IMR-90 (cell line): ENCODE measurements at regions not wholly inside any gene's neighbourhood (a gene's known extent, or its start where the extent isn't known, plus 50 kb on each side); places are given as distances from the start of the nearest gene placed in this dataset.

Experiments used
- ATAC-seq: fragments of 200-7000 bp; cut with Tn5 transposase; 2 replicates; pipeline ENCODE4 v1.9.1; 2020; ENCODE audit warnings: low read depth, mild to moderate bottlenecking, moderate library complexity
- BruUV-seq: library from RNA; stranded (reverse); fragments of 400-500 nt; replicated peaks from 2 replicates; lab custom pipeline; 2021; lab: Mats Ljungman, UMichigan
- CTCF ChIA-PET: fragments of 300-600 bp; formaldehyde crosslinking; extraction: SDS; loops from one replicate; lab custom pipeline; 2021; ENCODE audit warnings: antibody characterized with exemption; lab: Yijun Ruan, JAX
- POLR2A ChIA-PET: fragments of 300-600 bp; sonication (Branson Sonifier 250); formaldehyde crosslinking; loops from one replicate; lab custom pipeline; 2022; ENCODE audit warnings: antibody characterized with exemption; ENCODE audit not compliant: unreplicated experiment; lab: Charles Lee
- DNase-seq: peaks from one replicate; pipeline ENCODE4 v3.0.0; 2013
- H2AFZ ChIP-seq: replicated peaks from 2 replicates; pipeline ENCODE3; 2013; ENCODE audit warnings: low read length, mild to moderate bottlenecking; ENCODE audit not compliant: poor library complexity
- H2AK5ac ChIP-seq: 2 replicates; pipeline ENCODE4 v1.6.1; 2013; ENCODE audit warnings: low read depth, low read length, inconsistent platforms
- H2AK9ac ChIP-seq: replicated peaks from 2 replicates; pipeline ENCODE3; 2013; ENCODE audit warnings: mild to moderate bottlenecking, low read depth, low read length, moderate library complexity; ENCODE audit not compliant: poor library complexity
- H2BK120ac ChIP-seq: 2 replicates; pipeline ENCODE4 v1.6.1; 2013; ENCODE audit warnings: low read depth, low read length, inconsistent platforms
- H2BK15ac ChIP-seq: 3 replicates; pipeline ENCODE4 v1.6.1; 2013; ENCODE audit warnings: low read depth, low read length, inconsistent platforms
- H2BK20ac ChIP-seq: 2 replicates; pipeline ENCODE4 v1.6.1; 2013; ENCODE audit warnings: low read depth, mild to moderate bottlenecking, inconsistent platforms, low read length, moderate library complexity
- H2BK5ac ChIP-seq: 2 replicates; pipeline ENCODE4 v1.6.1; 2013; ENCODE audit warnings: mild to moderate bottlenecking, low read depth, low read length, inconsistent platforms; ENCODE audit not compliant: poor library complexity, severe bottlenecking
- H3K14ac ChIP-seq: replicated peaks from 2 replicates; pipeline ENCODE4 v1.6.1; 2013; ENCODE audit warnings: low read depth, low read length, inconsistent platforms
- H3K18ac ChIP-seq: 2 replicates; pipeline ENCODE4 v1.6.1; 2013; ENCODE audit warnings: low read depth, low read length, control low read depth
- H3K23ac ChIP-seq: 2 replicates; pipeline ENCODE4 v1.6.1; 2013; ENCODE audit warnings: low read depth, low read length, inconsistent platforms
- H3K27ac ChIP-seq: 2 replicates; pipeline ENCODE4 v1.5.1; 2013; ENCODE audit warnings: mild to moderate bottlenecking, control low read depth, low read length; ENCODE audit not compliant: insufficient read depth
- H3K27me3 ChIP-seq: 2 replicates; pipeline ENCODE4 v1.6.1; 2013; ENCODE audit warnings: low read length; ENCODE audit not compliant: control insufficient read depth, insufficient read depth
- H3K36me3 ChIP-seq: 2 replicates; pipeline ENCODE4 v1.6.1; 2013; ENCODE audit warnings: low read length, mixed read lengths; ENCODE audit not compliant: control insufficient read depth, insufficient read depth
- H3K4ac ChIP-seq: 2 replicates; pipeline ENCODE4 v1.6.1; 2013; ENCODE audit warnings: low read depth, low read length, inconsistent platforms
- H3K4me1 ChIP-seq: 2 replicates; pipeline ENCODE4 v1.6.1; 2013; ENCODE audit warnings: low read length, mixed read lengths; ENCODE audit not compliant: control insufficient read depth, insufficient read depth
- H3K4me2 ChIP-seq: 2 replicates; pipeline ENCODE4 v1.6.1; 2013; ENCODE audit warnings: low read depth, mild to moderate bottlenecking, control low read depth, low read length, moderate library complexity
- H3K4me3 ChIP-seq: 2 replicates; pipeline ENCODE4 v1.5.1; 2013; ENCODE audit warnings: low read depth, mild to moderate bottlenecking, control low read depth, low read length, moderate library complexity; ENCODE audit not compliant: insufficient read depth
- H3K56ac ChIP-seq: 2 replicates; pipeline ENCODE4 v1.6.1; 2013; ENCODE audit warnings: low read length, inconsistent platforms; ENCODE audit not compliant: insufficient read depth; ENCODE audit errors: extremely low read depth
- H3K79me1 ChIP-seq, 2 experiments: 2 replicates each; pipeline ENCODE4 v1.6.1; 2013; ENCODE audit warnings: low read length in 2 of 2, inconsistent platforms in 1 of 2, low read depth in 1 of 2
- H3K9ac ChIP-seq: 2 replicates; pipeline ENCODE4 v1.6.1; 2013; ENCODE audit warnings: low read depth, low read length, control low read depth
- H3K9me1 ChIP-seq: 2 replicates; pipeline ENCODE4 v1.6.1; 2013; ENCODE audit warnings: low read length, inconsistent platforms; ENCODE audit not compliant: insufficient read depth
- H3K9me3 ChIP-seq: 2 replicates; pipeline ENCODE4 v1.6.1; 2013; ENCODE audit warnings: low read length; ENCODE audit not compliant: control insufficient read depth, insufficient read depth
- H4K20me1 ChIP-seq: 2 replicates; pipeline ENCODE4 v1.6.1; 2013; ENCODE audit warnings: low read length, inconsistent platforms; ENCODE audit not compliant: insufficient read depth
- H4K5ac ChIP-seq: 2 replicates; pipeline ENCODE4 v1.6.1; 2013; ENCODE audit warnings: mild to moderate bottlenecking, low read depth, low read length, control low read depth
- H4K8ac ChIP-seq, 2 experiments: 2 replicates each; pipeline ENCODE4 v1.6.1; 2013; ENCODE audit warnings: low read depth in 2 of 2, low read length in 2 of 2, control low read depth in 1 of 2, inconsistent platforms in 1 of 2
- H4K91ac ChIP-seq: 2 replicates; pipeline ENCODE4 v1.6.1; 2013; ENCODE audit warnings: low read depth, low read length, inconsistent platforms; ENCODE audit not compliant: insufficient read depth
- CHD1 ChIP-seq: IDR thresholded peaks from 2 replicates; pipeline ENCODE4 v1.6.1; 2012; ENCODE audit warnings: low read depth, low read length, improper control_type of control experiment
- ELK1 ChIP-seq: fragments of 150-350 bp; IDR thresholded peaks from 2 replicates; pipeline ENCODE4 v1.6.1; 2016; ENCODE audit warnings: low read depth, mild to moderate bottlenecking, low read length, moderate library complexity, borderline replicate concordance
- FOS ChIP-seq: fragments of 150-350 bp; IDR thresholded peaks from 2 replicates; pipeline ENCODE4 v1.6.1; 2016; ENCODE audit warnings: low read depth, low read length
- NFE2L2 ChIP-seq: fragments of 150-350 bp; IDR thresholded peaks from 2 replicates; pipeline ENCODE4 v1.6.1; 2016; ENCODE audit warnings: low read depth, mild to moderate bottlenecking, low read length
- RAD21 ChIP-seq: IDR thresholded peaks from 2 replicates; pipeline ENCODE4 v1.6.1; 2012; ENCODE audit warnings: low read length, improper control_type of control experiment
- RCOR1 ChIP-seq: IDR thresholded peaks from 2 replicates; pipeline ENCODE4 v1.6.1; 2012; ENCODE audit warnings: mild to moderate bottlenecking, low read length, improper control_type of control experiment; ENCODE audit not compliant: insufficient replicate concordance
- WGBS, 2 experiments: methylation state at CpG; one replicate each; pipeline versions ENCODE4 v1.1.5 to v1.1.7; 2013; ENCODE audit warnings: missing lambda C conversion rate in 2 of 2; ENCODE audit not compliant: insufficient read length in 1 of 2; ENCODE audit errors: extremely low coverage in 2 of 2; 5-methylcytosine and 5-hydroxymethylcytosine counted together
- dilution Hi-C: fragments of 300-500 bp; cut with HindIII; formaldehyde crosslinking; loops from one replicate; pipeline ENCODE4 v1.14.3; 2018; ENCODE audit warnings: low sequenced_read_pairs; ENCODE audit not compliant: unreplicated experiment
- in situ Hi-C: fragments of 300-500 bp; cut with MboI; formaldehyde crosslinking; loops from 3 replicates; pipeline ENCODE4 v1.14.3; 2019; ENCODE audit warnings: low sequenced_read_pairs, inconsistent platforms, mixed read lengths
- intact Hi-C: fragments of 100-400 bp; cut with micrococcal nuclease; formaldehyde crosslinking; loops from 2 replicates; pipeline ENCODE4 v1.10.0; 2022

DNA sequence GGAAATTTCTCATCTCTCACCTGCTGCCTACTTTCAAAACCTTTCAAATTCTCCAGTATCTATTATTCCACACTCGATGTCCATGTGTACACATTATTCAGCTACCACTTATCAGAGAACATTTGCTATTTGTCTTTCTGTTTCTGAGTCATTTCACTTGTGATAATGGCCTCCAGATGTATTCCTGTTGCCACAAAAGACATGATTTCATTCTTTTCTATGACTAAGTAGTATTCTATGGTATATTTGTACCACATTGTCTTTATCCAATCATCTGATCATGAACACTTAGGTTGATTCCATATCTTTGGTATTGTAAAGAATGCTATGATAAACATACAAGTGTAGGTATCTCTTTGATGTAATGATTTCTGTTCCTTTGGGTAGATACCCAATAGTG, 310.1 kb upstream of the SPOCK3 start:
- Histone ChIP-seq H3K4me2 (no peak overlapping the region), H3K9me3 (no peaks in the 10 kb centered on the region), H3K27me3 (no peaks in the 10 kb centered on the region), H3K56ac (no peak overlapping the region), H3K36me3 (no peaks in the 10 kb centered on the region), H3K9ac (no peak overlapping the region), H3K4me1 (no peaks in the 10 kb centered on the region), H3K4me3 (no peak overlapping the region), H4K20me1 (no peaks in the 10 kb centered on the region), H4K8ac (no peak overlapping the region), H2BK5ac (no peak overlapping the region), H2BK20ac (no peak overlapping the region), H3K18ac (no peak overlapping the region), H3K4ac (no peak overlapping the region), H2BK15ac (no peak overlapping the region), H3K14ac (no peak overlapping the region), H4K91ac (no peak overlapping the region), H4K5ac (no peak overlapping the region), H2BK120ac (no peak overlapping the region), H2AK9ac (no peak overlapping the region), H3K79me1 (no peaks in the 10 kb centered on the region), H3K27ac (no peak overlapping the region), H3K23ac (no peak overlapping the region), H2AK5ac (no peak overlapping the region), H3K9me1 (no peaks in the 10 kb centered on the region), H2AFZ (no peak overlapping the region)
- POLR2A ChIA-PET = no interaction called here
- BruUV-seq = no TSS peak
- intact Hi-C loops (no loop called here), in situ Hi-C loops (no loop called here), dilution Hi-C loops (no loop called here)
- no peak for TF ChIP-seq ELK1
- no peak for TF ChIP-seq RAD21
- no peak for TF ChIP-seq RCOR1
- no peak for TF ChIP-seq NFE2L2
- TF ChIP-seq CHD1 = no peak
- no peak for TF ChIP-seq FOS
- ATAC-seq = no peak
- DNase-seq = no peak
- WGBS, 2 experiments = no CpG with 5 or more reads among the region's 1 CpG
- CTCF ChIA-PET = no interaction called here
